IMR-90 (cell line): ENCODE measurements at regions not wholly inside any gene's neighbourhood (a gene's known extent, or its start where the extent isn't known, plus 50 kb on each side); places are given as distances from the start of the nearest gene placed in this dataset.
A peak's percentile ranks its signal among the peaks of the same experiment; 100 is the strongest.

Experiments used
- ATAC-seq: fragments of 200-7000 bp; cut with Tn5 transposase; 2 replicates; pipeline ENCODE4 v1.9.1; 2020; ENCODE audit warnings: low read depth, mild to moderate bottlenecking, moderate library complexity
- BruUV-seq: library from RNA; stranded (reverse); fragments of 400-500 nt; replicated peaks from 2 replicates; lab custom pipeline; 2021; lab: Mats Ljungman, UMichigan
- CTCF ChIA-PET: fragments of 300-600 bp; formaldehyde crosslinking; extraction: SDS; loops from one replicate; lab custom pipeline; 2021; ENCODE audit warnings: antibody characterized with exemption; lab: Yijun Ruan, JAX
- POLR2A ChIA-PET: fragments of 300-600 bp; sonication (Branson Sonifier 250); formaldehyde crosslinking; loops from one replicate; lab custom pipeline; 2022; ENCODE audit warnings: antibody characterized with exemption; ENCODE audit not compliant: unreplicated experiment; lab: Charles Lee
- DNase-seq: peaks from one replicate; pipeline ENCODE4 v3.0.0; 2013
- H2AFZ ChIP-seq: replicated peaks from 2 replicates; pipeline ENCODE3; 2013; ENCODE audit warnings: low read length, mild to moderate bottlenecking; ENCODE audit not compliant: poor library complexity
- H2AK5ac ChIP-seq: 2 replicates; pipeline ENCODE4 v1.6.1; 2013; ENCODE audit warnings: low read depth, low read length, inconsistent platforms
- H2AK9ac ChIP-seq: replicated peaks from 2 replicates; pipeline ENCODE3; 2013; ENCODE audit warnings: mild to moderate bottlenecking, low read depth, low read length, moderate library complexity; ENCODE audit not compliant: poor library complexity
- H2BK120ac ChIP-seq: 2 replicates; pipeline ENCODE4 v1.6.1; 2013; ENCODE audit warnings: low read depth, low read length, inconsistent platforms
- H2BK15ac ChIP-seq: 3 replicates; pipeline ENCODE4 v1.6.1; 2013; ENCODE audit warnings: low read depth, low read length, inconsistent platforms
- H2BK20ac ChIP-seq: 2 replicates; pipeline ENCODE4 v1.6.1; 2013; ENCODE audit warnings: low read depth, mild to moderate bottlenecking, inconsistent platforms, low read length, moderate library complexity
- H2BK5ac ChIP-seq: 2 replicates; pipeline ENCODE4 v1.6.1; 2013; ENCODE audit warnings: mild to moderate bottlenecking, low read depth, low read length, inconsistent platforms; ENCODE audit not compliant: poor library complexity, severe bottlenecking
- H3K14ac ChIP-seq: replicated peaks from 2 replicates; pipeline ENCODE4 v1.6.1; 2013; ENCODE audit warnings: low read depth, low read length, inconsistent platforms
- H3K18ac ChIP-seq: 2 replicates; pipeline ENCODE4 v1.6.1; 2013; ENCODE audit warnings: low read depth, low read length, control low read depth
- H3K23ac ChIP-seq: 2 replicates; pipeline ENCODE4 v1.6.1; 2013; ENCODE audit warnings: low read depth, low read length, inconsistent platforms
- H3K27ac ChIP-seq: 2 replicates; pipeline ENCODE4 v1.5.1; 2013; ENCODE audit warnings: mild to moderate bottlenecking, control low read depth, low read length; ENCODE audit not compliant: insufficient read depth
- H3K27me3 ChIP-seq: 2 replicates; pipeline ENCODE4 v1.6.1; 2013; ENCODE audit warnings: low read length; ENCODE audit not compliant: control insufficient read depth, insufficient read depth
- H3K36me3 ChIP-seq: 2 replicates; pipeline ENCODE4 v1.6.1; 2013; ENCODE audit warnings: low read length, mixed read lengths; ENCODE audit not compliant: control insufficient read depth, insufficient read depth
- H3K4ac ChIP-seq: 2 replicates; pipeline ENCODE4 v1.6.1; 2013; ENCODE audit warnings: low read depth, low read length, inconsistent platforms
- H3K4me1 ChIP-seq: 2 replicates; pipeline ENCODE4 v1.6.1; 2013; ENCODE audit warnings: low read length, mixed read lengths; ENCODE audit not compliant: control insufficient read depth, insufficient read depth
- H3K4me2 ChIP-seq: 2 replicates; pipeline ENCODE4 v1.6.1; 2013; ENCODE audit warnings: low read depth, mild to moderate bottlenecking, control low read depth, low read length, moderate library complexity
- H3K4me3 ChIP-seq: 2 replicates; pipeline ENCODE4 v1.5.1; 2013; ENCODE audit warnings: low read depth, mild to moderate bottlenecking, control low read depth, low read length, moderate library complexity; ENCODE audit not compliant: insufficient read depth
- H3K56ac ChIP-seq: 2 replicates; pipeline ENCODE4 v1.6.1; 2013; ENCODE audit warnings: low read length, inconsistent platforms; ENCODE audit not compliant: insufficient read depth; ENCODE audit errors: extremely low read depth
- H3K79me1 ChIP-seq, 2 experiments: 2 replicates each; pipeline ENCODE4 v1.6.1; 2013; ENCODE audit warnings: low read length in 2 of 2, inconsistent platforms in 1 of 2, low read depth in 1 of 2
- H3K9ac ChIP-seq: 2 replicates; pipeline ENCODE4 v1.6.1; 2013; ENCODE audit warnings: low read depth, low read length, control low read depth
- H3K9me1 ChIP-seq: 2 replicates; pipeline ENCODE4 v1.6.1; 2013; ENCODE audit warnings: low read length, inconsistent platforms; ENCODE audit not compliant: insufficient read depth
- H3K9me3 ChIP-seq: 2 replicates; pipeline ENCODE4 v1.6.1; 2013; ENCODE audit warnings: low read length; ENCODE audit not compliant: control insufficient read depth, insufficient read depth
- H4K20me1 ChIP-seq: 2 replicates; pipeline ENCODE4 v1.6.1; 2013; ENCODE audit warnings: low read length, inconsistent platforms; ENCODE audit not compliant: insufficient read depth
- H4K5ac ChIP-seq: 2 replicates; pipeline ENCODE4 v1.6.1; 2013; ENCODE audit warnings: mild to moderate bottlenecking, low read depth, low read length, control low read depth
- H4K8ac ChIP-seq, 2 experiments: 2 replicates each; pipeline ENCODE4 v1.6.1; 2013; ENCODE audit warnings: low read depth in 2 of 2, low read length in 2 of 2, control low read depth in 1 of 2, inconsistent platforms in 1 of 2
- H4K91ac ChIP-seq: 2 replicates; pipeline ENCODE4 v1.6.1; 2013; ENCODE audit warnings: low read depth, low read length, inconsistent platforms; ENCODE audit not compliant: insufficient read depth
- CHD1 ChIP-seq: IDR thresholded peaks from 2 replicates; pipeline ENCODE4 v1.6.1; 2012; ENCODE audit warnings: low read depth, low read length, improper control_type of control experiment
- CTCF ChIP-seq: conservative IDR thresholded peaks from 2 replicates; pipeline ENCODE4 v1.5.1; 2012; ENCODE audit warnings: mild to moderate bottlenecking, low read depth, low read length, improper control_type of control experiment
- MAFK ChIP-seq: IDR thresholded peaks from 2 replicates; pipeline ENCODE4 v1.6.1; 2012; ENCODE audit warnings: low read depth, low read length, improper control_type of control experiment
- WGBS, 2 experiments: methylation state at CpG; one replicate each; pipeline versions ENCODE4 v1.1.5 to v1.1.7; 2013; ENCODE audit warnings: missing lambda C conversion rate in 2 of 2; ENCODE audit not compliant: insufficient read length in 1 of 2; ENCODE audit errors: extremely low coverage in 2 of 2; 5-methylcytosine and 5-hydroxymethylcytosine counted together
- dilution Hi-C: fragments of 300-500 bp; cut with HindIII; formaldehyde crosslinking; loops from one replicate; pipeline ENCODE4 v1.14.3; 2018; ENCODE audit warnings: low sequenced_read_pairs; ENCODE audit not compliant: unreplicated experiment
- in situ Hi-C: fragments of 300-500 bp; cut with MboI; formaldehyde crosslinking; loops from 3 replicates; pipeline ENCODE4 v1.14.3; 2019; ENCODE audit warnings: low sequenced_read_pairs, inconsistent platforms, mixed read lengths
- intact Hi-C: fragments of 100-400 bp; cut with micrococcal nuclease; formaldehyde crosslinking; loops from 2 replicates; pipeline ENCODE4 v1.10.0; 2022

- no peaks in the 10 kb centered on the region for H3K9me1 ChIP-seq
- in situ Hi-C loops (no loop called here), dilution Hi-C loops (no loop called here), intact Hi-C loops (loop anchor here (5.0 to 10.0 kb wide), 2 partner anchors 1079 to 1276 kb away; no protein-coding TSS in a partner anchor)
- H3K18ac ChIP-seq = no peak overlapping the region
- H4K5ac ChIP-seq = no peak overlapping the region
- no peak overlapping the region for H2AFZ ChIP-seq
- H2AK5ac ChIP-seq = peak overlapping the region; percentile 45; the same call in 1 of the 2 replicates
- H3K27me3 ChIP-seq = no peaks in the 10 kb centered on the region
- no peak overlapping the region for H3K56ac ChIP-seq
- H4K20me1 ChIP-seq = no peaks in the 10 kb centered on the region
- no peak overlapping the region for H4K8ac ChIP-seq
- ATAC-seq (no peak), DNase-seq (no peak)
- ChIA-PET POLR2A (no interaction called here), CTCF (no interaction called here)
- no TSS peak for BruUV-seq
- no peak overlapping the region for H3K4me2 ChIP-seq
- no peak overlapping the region for H3K4me3 ChIP-seq
- WGBS, 2 experiments = 60% methylated on average over 1 of the region's 4 CpGs; no CpG with 5 or more reads in 1 of the 2 experiments
- peaks cover 2% of the 10 kb centered on the region; the same call in 1 of the 2 replicates for H3K4me1 ChIP-seq
- H3K27ac ChIP-seq = no peak overlapping the region
- peaks cover 7% of the 10 kb centered on the region; the same call in 1 of the 2 replicates for H3K9me3 ChIP-seq
- no peak for TF ChIP-seq MAFK
- no peak for TF ChIP-seq CHD1
- no peak for TF ChIP-seq CTCF
- no peak overlapping the region; the same call in 2 of the 3 replicates for H2BK15ac ChIP-seq
- H3K23ac ChIP-seq = no peak overlapping the region
- H3K14ac ChIP-seq = no peak overlapping the region
- H3K9ac ChIP-seq = no peak overlapping the region
- no peak overlapping the region for H2BK5ac ChIP-seq
- no peak overlapping the region for H4K91ac ChIP-seq
- no peaks in the 10 kb centered on the region for H3K79me1 ChIP-seq
- no peak overlapping the region for H2AK9ac ChIP-seq
- no peak overlapping the region for H2BK120ac ChIP-seq
- H3K4ac ChIP-seq = no peak overlapping the region
- H3K36me3 ChIP-seq = no peaks in the 10 kb centered on the region
- no peak overlapping the region for H2BK20ac ChIP-seq
Observed at GRCh38 chr10:30728766-30729165, 99.2 kb upstream of the LYZL2 start.
